GM12892 (cell line): ENCODE measurements at regions not wholly inside any gene's neighbourhood (a gene's known extent, or its start where the extent isn't known, plus 50 kb on each side); places are given as distances from the start of the nearest gene placed in this dataset.

Experiments
- POLR2A ChIP-seq: IDR thresholded peaks from 2 replicates; pipeline ENCODE4 v1.6.1; 2011; ENCODE audit warnings: low read depth, low read length, control low read depth
- POLR2AphosphoS5 ChIP-seq: IDR thresholded peaks from 2 replicates; pipeline ENCODE4 v1.6.1; 2011; ENCODE audit warnings: low read depth, low read length, control low read depth
- TAF1 ChIP-seq: IDR thresholded peaks from 2 replicates; pipeline ENCODE4 v1.6.1; 2011; ENCODE audit warnings: low read depth, mild to moderate bottlenecking, control low read depth, low read length, borderline replicate concordance

- TF ChIP-seq POLR2A (no peak), POLR2AphosphoS5 (no peak), TAF1 (no peak)
Observed at GRCh38 chr6:152845421-152845820, 94.8 kb downstream of the VIP start.
